ENCODE measurements at regions not wholly inside any gene's neighbourhood (a gene's known extent, or its start where the extent isn't known, plus 50 kb on each side); places are given as distances from the start of the nearest gene placed in this dataset.

- Histone ChIP-seq H3K36me3 (no peaks in the 10 kb centered on the region), H3K9me3 (peaks cover 0 to 16% of the 10 kb centered on the region in 2 donors), H3K27me3 (peaks cover 0 to 2% of the 10 kb centered on the region in 2 donors), H3K27ac (no peak overlapping the region), H3K4me1 (no peaks in the 10 kb centered on the region), H3K4me3 (no peak overlapping the region)
- intact Hi-C loops (cut with DNase I) = no loop called here
- ATAC-seq = no peak
- TF ChIP-seq, protein P1, sequence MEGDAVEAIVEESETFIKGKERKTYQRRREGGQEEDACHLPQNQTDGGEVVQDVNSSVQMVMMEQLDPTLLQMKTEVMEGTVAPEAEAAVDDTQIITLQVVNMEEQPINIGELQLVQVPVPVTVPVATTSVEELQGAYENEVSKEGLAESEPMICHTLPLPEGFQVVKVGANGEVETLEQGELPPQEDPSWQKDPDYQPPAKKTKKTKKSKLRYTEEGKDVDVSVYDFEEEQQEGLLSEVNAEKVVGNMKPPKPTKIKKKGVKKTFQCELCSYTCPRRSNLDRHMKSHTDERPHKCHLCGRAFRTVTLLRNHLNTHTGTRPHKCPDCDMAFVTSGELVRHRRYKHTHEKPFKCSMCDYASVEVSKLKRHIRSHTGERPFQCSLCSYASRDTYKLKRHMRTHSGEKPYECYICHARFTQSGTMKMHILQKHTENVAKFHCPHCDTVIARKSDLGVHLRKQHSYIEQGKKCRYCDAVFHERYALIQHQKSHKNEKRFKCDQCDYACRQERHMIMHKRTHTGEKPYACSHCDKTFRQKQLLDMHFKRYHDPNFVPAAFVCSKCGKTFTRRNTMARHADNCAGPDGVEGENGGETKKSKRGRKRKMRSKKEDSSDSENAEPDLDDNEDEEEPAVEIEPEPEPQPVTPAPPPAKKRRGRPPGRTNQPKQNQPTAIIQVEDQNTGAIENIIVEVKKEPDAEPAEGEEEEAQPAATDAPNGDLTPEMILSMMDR (IDR thresholded peaks at IDR 0.05) = no peak
- DNase-seq = no peak
Observed at GRCh38 chr11:113602483-113602882, 103.6 kb downstream of the TMPRSS5 start.

GRCh38 chr11:113596658-113597057 is 109.5 kb downstream of the TMPRSS5 start:
- intact Hi-C loops (cut with DNase I) = no loop called here
- peaks cover 0 to 9% of the 10 kb centered on the region in 2 donors for H3K27me3 ChIP-seq
- H3K4me3 ChIP-seq = no peak overlapping the region
- H3K9me3 ChIP-seq = peaks cover 0 to 3% of the 10 kb centered on the region in 2 donors
- H3K27ac ChIP-seq = no peak overlapping the region
- TF ChIP-seq, protein P1 (IDR thresholded peaks at IDR 0.05) = no peak
- no peaks in the 10 kb centered on the region for H3K4me1 ChIP-seq
- H3K36me3 ChIP-seq = no peaks in the 10 kb centered on the region
- DNase-seq (no peak), ATAC-seq (no peak)

- ATAC-seq = no peak
- intact Hi-C loops (cut with DNase I) = no loop called here
- H3K9me3 ChIP-seq = peaks cover 0 to 3% of the 10 kb centered on the region in 2 donors
Observed at GRCh38 chr11:113595810-113596594, 110.1 kb downstream of the TMPRSS5 start.

DNA sequence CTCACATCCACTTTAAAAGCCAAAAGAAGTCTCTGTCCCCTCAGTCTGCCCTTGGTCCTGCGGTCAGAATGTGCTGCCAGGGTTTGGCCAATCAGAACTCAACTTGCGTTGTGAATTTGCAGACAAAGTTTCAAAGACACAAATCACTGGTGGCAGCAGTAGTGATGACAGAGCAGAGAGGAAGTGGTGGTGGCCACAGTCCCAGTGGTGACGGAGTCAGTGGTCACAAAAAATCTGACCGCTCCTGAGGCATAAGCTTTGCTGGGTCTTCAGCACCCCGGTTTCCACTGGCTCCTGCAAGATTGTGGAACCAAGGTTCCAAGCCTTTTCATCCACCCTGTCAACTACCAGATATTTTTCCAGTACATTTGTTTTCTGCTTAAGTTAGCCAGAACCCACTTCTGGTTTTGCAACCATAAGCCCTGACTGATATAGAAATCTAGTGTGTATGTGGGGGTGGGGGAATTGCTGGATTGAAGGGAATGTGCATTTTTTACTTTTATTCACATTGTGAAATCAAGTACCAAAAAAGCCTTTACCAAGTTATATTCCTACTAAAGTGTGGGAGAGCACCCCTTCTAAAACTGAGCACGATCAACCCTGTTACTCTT is 112.3 kb downstream of the TMPRSS5 start:
- peaks cover 0 to 9% of the 10 kb centered on the region in 2 donors for H3K27me3 ChIP-seq
- H3K9me3 ChIP-seq = peaks cover 0 to 3% of the 10 kb centered on the region in 2 donors
- H3K4me3 ChIP-seq = no peak overlapping the region
- intact Hi-C loops (cut with DNase I) = no loop called here
- H3K4me1 ChIP-seq = no peaks in the 10 kb centered on the region
- H3K36me3 ChIP-seq = no peaks in the 10 kb centered on the region
- H3K27ac ChIP-seq = no peak overlapping the region
- no peak for DNase-seq
- ATAC-seq = no peak
- TF ChIP-seq, protein P1 (IDR thresholded peaks at IDR 0.05) = no peak

More at GRCh38 chr11:113595810-113596594, 110.1 kb downstream of the TMPRSS5 start:
- no peak overlapping the region for H3K4me3 ChIP-seq
- no peak for DNase-seq
- TF ChIP-seq, protein P1 (IDR thresholded peaks at IDR 0.05) = no peak
- H3K27ac ChIP-seq = no peak overlapping the region
- peaks cover 0 to 9% of the 10 kb centered on the region in 2 donors for H3K27me3 ChIP-seq
- no peaks in the 10 kb centered on the region for H3K36me3 ChIP-seq
- no peaks in the 10 kb centered on the region for H3K4me1 ChIP-seq

DNA sequence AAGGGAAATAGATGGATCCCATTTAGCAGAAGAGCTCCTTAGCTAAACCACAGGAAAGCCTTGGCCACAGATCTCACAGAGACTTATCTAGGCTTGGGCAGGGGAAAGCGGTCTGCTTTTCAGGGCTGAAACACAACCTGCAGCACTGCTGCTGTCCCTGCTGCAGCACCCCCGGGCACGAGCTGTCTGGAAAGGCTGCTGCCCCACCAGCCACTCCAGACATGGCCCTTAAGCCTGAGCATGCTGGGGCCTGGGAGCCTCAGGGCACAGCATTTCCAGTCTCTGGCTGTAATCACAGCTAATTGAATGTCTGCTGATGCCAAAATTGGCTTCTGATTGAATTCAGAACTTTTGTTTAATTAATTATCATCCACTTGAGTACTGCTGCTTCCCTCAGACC is 115.0 kb downstream of the TMPRSS5 start:
- ATAC-seq = no peak
- intact Hi-C loops (cut with DNase I) = no loop called here

More for the DNA sequence above, 115.0 kb downstream of the TMPRSS5 start:
- TF ChIP-seq, protein P1 (IDR thresholded peaks at IDR 0.05) = no peak
- Histone ChIP-seq H3K27me3 (no peaks in the 10 kb centered on the region), H3K9me3 (peaks cover 0 to 3% of the 10 kb centered on the region in 2 donors), H3K27ac (no peak overlapping the region), H3K36me3 (no peaks in the 10 kb centered on the region), H3K4me1 (no peaks in the 10 kb centered on the region), H3K4me3 (no peak overlapping the region)
- no peak for DNase-seq

All from left lung (tissue), 4 donors.